ENCODE measurements at regions not wholly inside any gene's neighbourhood (a gene's known extent, or its start where the extent isn't known, plus 50 kb on each side); places are given as distances from the start of the nearest gene placed in this dataset.

GRCh38 chr4:15345134-15345533 is 82.7 kb upstream of the C1QTNF7 start:
- TF ChIP-seq CTCF (conservative IDR thresholded peaks at IDR 0.05; ENCODE audit: low read length) (no peak), EZH2phosphoT487 (IDR thresholded peaks at IDR 0.05; ENCODE audit: borderline replicate concordance, low read depth, low read length) (no peak)

All from OCI-LY7 (cell line).